Prostate gland (tissue), 2 donors: ENCODE measurements at regions not wholly inside any gene's neighbourhood (a gene's known extent, or its start where the extent isn't known, plus 50 kb on each side); places are given as distances from the start of the nearest gene placed in this dataset.

Source experiments
- DNase-seq: peaks from one replicate; pipeline ENCODE4 v3.0.0-alpha.2; 2019; ENCODE audit warnings: low spot score
- H3K27ac ChIP-seq, 2 donors: fragments of 200-600 bp; sonication (generic); 2 replicates each; pipeline ENCODE4 v1.5.1; 2017 to 2019
- H3K27me3 ChIP-seq: fragments of 200-600 bp; sonication (generic); replicated peaks from 2 replicates; pipeline ENCODE4 v1.5.1; 2019; ENCODE audit not compliant: insufficient read depth
- H3K36me3 ChIP-seq, 2 donors: fragments of 200-600 bp; sonication (generic); 1 replicate in 1 of 2; 2 replicates in 1 of 2; pipeline versions ENCODE4 v1.5.1 to v1.8.1; 2017 to 2019
- H3K4me1 ChIP-seq: fragments of 200-600 bp; sonication (generic); replicated peaks from 2 replicates; pipeline ENCODE4 v1.5.1; 2019
- H3K4me3 ChIP-seq, 2 donors: fragments of 200-600 bp; sonication (generic); 2 replicates each; pipeline ENCODE4 v1.5.1; 2017 to 2019
- H3K9me3 ChIP-seq: fragments of 200-600 bp; sonication (generic); 2 replicates; pipeline ENCODE4 v1.5.1; 2017
- CTCF ChIP-seq, 4 experiments: fragments of 200-600 bp in 2 of 4; fragments of 450-650 bp in 2 of 4; sonication (generic) in 2 of 4; IDR thresholded peaks; 1 replicate in 3 of 4; 2 replicates in 1 of 4; pipeline ENCODE4 v1.5.1; 2016 to 2019; ENCODE audit warnings: antibody characterized with exemption in 4 of 4, mild to moderate bottlenecking in 2 of 4, moderate library complexity in 2 of 4
- POLR2A ChIP-seq: fragments of 450-650 bp; IDR thresholded peaks from one replicate; pipeline ENCODE4 v1.6.1; 2016; ENCODE audit warnings: antibody characterized with exemption, mild to moderate bottlenecking
- POLR2AphosphoS5 ChIP-seq: sonication (generic); formaldehyde crosslinking; IDR thresholded peaks from one replicate; pipeline ENCODE4 v1.6.1; 2017; ENCODE audit warnings: antibody characterized with exemption
- WGBS: methylation state at CpG from one replicate; pipeline ENCODE4 v1.1.5; 2018; 5-methylcytosine and 5-hydroxymethylcytosine counted together
- intact Hi-C: fragments of 100-400 bp; cut with DNase I; formaldehyde crosslinking; loops from one replicate; pipeline ENCODE4 v1.14.2; 2022

- Histone ChIP-seq H3K9me3 (no peaks in the 10 kb centered on the region), H3K27me3 (no peaks in the 10 kb centered on the region), H3K4me1 (no peaks in the 10 kb centered on the region), H3K27ac (no peak overlapping the region), H3K36me3 (no peaks in the 10 kb centered on the region), H3K4me3 (no peak overlapping the region)
- intact Hi-C loops = no loop called here
- TF ChIP-seq CTCF (IDR thresholded peaks at IDR 0.05) = no peak
- DNase-seq = no peak
- 96% methylated on average over 12 of the region's 12 CpGs for WGBS
These were observed 246.1 kb downstream of the TEX29 start for GRCh38 chr13:111566567-111566966.

- Histone ChIP-seq H3K27ac (no peak overlapping the region), H3K4me1 (no peaks in the 10 kb centered on the region), H3K36me3 (no peaks in the 10 kb centered on the region), H3K4me3 (no peak overlapping the region), H3K27me3 (no peaks in the 10 kb centered on the region), H3K9me3 (no peaks in the 10 kb centered on the region)
- intact Hi-C loops = no loop called here
- 83% methylated on average over 16 of the region's 16 CpGs for WGBS
- no peak for TF ChIP-seq POLR2AphosphoS5
- no peak for TF ChIP-seq POLR2A
- TF ChIP-seq CTCF (IDR thresholded peaks at IDR 0.05) = no peak
- DNase-seq = no peak
These were observed 247.2 kb downstream of the TEX29 start for GRCh38 chr13:111567637-111568036.

GRCh38 chr13:111568290-111568689, 247.8 kb downstream of the TEX29 start:
- intact Hi-C loops = no loop called here
- Histone ChIP-seq H3K27ac (no peak overlapping the region), H3K9me3 (no peaks in the 10 kb centered on the region), H3K4me1 (no peaks in the 10 kb centered on the region), H3K36me3 (no peaks in the 10 kb centered on the region), H3K27me3 (no peaks in the 10 kb centered on the region), H3K4me3 (no peak overlapping the region)
- WGBS = 86% methylated on average over 8 of the region's 8 CpGs
- DNase-seq = no peak
- no peak for TF ChIP-seq POLR2AphosphoS5
- TF ChIP-seq POLR2A = no peak
- TF ChIP-seq CTCF (IDR thresholded peaks at IDR 0.05) = no peak

GRCh38 chr13:111570911-111571310, 250.5 kb downstream of the TEX29 start:
- no peak overlapping the region for H3K27ac ChIP-seq
- no peak for TF ChIP-seq POLR2AphosphoS5
- no peak for TF ChIP-seq POLR2A
- no peak for TF ChIP-seq CTCF (IDR thresholded peaks at IDR 0.05)
- no peak overlapping the region for H3K4me3 ChIP-seq
- H3K4me1 ChIP-seq = no peaks in the 10 kb centered on the region
- H3K9me3 ChIP-seq = no peaks in the 10 kb centered on the region
- WGBS = 89% methylated on average over 1 of the region's 1 CpG
- no peaks in the 10 kb centered on the region for H3K27me3 ChIP-seq
- no peaks in the 10 kb centered on the region for H3K36me3 ChIP-seq
- intact Hi-C loops = no loop called here
- no peak for DNase-seq

- no peaks in the 10 kb centered on the region for H3K36me3 ChIP-seq
- no peak overlapping the region for H3K4me3 ChIP-seq
- no peaks in the 10 kb centered on the region for H3K27me3 ChIP-seq
- WGBS = 49% methylated on average over 27 of the region's 27 CpGs
- DNase-seq = no peak
- no peak for TF ChIP-seq CTCF (IDR thresholded peaks at IDR 0.05)
- no peak for TF ChIP-seq POLR2AphosphoS5
- no peak for TF ChIP-seq POLR2A
- intact Hi-C loops = no loop called here
- H3K27ac ChIP-seq = no peak overlapping the region
- no peaks in the 10 kb centered on the region for H3K4me1 ChIP-seq
- no peaks in the 10 kb centered on the region for H3K9me3 ChIP-seq
These were observed 252.7 kb downstream of the TEX29 start for GRCh38 chr13:111572956-111573761.
